GM19372 (cell line): ENCODE measurements at regions not wholly inside any gene's neighbourhood (a gene's known extent, or its start where the extent isn't known, plus 50 kb on each side); places are given as distances from the start of the nearest gene placed in this dataset.

Source experiments
- ATAC-seq: cut with Tn5 transposase; IDR thresholded peaks from one replicate; pipeline ENCODE4 v1.9.1; 2021; ENCODE audit warnings: mild to moderate bottlenecking, low read depth, moderate library complexity; ENCODE audit not compliant: unreplicated experiment

- no peak for ATAC-seq
These were observed 401.3 kb downstream of the PCDH17 start for GRCh38 chr13:58032676-58033460.

- no peak for ATAC-seq
These were observed 412.4 kb downstream of the PCDH17 start for GRCh38 chr13:58043971-58044370.

DNA sequence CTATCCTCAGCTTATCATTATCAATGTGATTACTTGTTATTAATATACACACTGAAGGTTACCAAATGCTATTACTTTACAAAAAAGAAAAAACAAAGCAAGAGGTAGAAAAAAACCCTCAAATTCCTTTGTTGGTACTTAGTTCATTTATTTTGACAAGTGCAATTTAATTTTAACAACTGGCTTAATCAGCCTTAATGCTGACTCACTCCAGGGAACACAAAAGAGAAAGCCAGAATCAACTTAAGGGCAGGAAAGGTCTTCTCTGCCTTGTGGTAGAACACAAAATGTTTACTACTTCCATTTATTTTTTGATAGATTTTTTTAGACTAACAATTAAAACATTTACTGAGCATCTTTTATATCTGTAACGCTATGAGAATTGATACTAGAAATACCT is 417.1 kb downstream of the PCDH17 start:
- no peak for ATAC-seq

DNA sequence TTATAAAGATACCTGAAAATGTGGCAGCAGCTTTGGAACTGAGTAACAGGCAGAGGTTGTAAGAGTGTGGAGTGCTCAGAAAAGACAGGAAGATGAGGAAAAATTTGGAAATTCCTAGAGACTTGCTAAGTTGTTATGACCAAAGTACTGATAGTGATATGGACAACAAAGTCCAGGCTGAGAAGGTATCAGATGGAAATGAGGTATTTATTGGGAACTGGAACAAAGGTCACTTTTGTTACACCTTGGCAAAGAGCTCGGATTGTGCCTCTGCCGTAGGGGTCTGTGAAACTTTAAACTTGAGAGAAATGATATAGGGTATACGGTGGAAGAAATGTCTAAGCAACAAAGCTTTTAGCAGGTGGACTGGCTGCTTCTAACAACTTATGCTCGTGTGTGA is 419.9 kb downstream of the PCDH17 start:
- no peak for ATAC-seq

DNA sequence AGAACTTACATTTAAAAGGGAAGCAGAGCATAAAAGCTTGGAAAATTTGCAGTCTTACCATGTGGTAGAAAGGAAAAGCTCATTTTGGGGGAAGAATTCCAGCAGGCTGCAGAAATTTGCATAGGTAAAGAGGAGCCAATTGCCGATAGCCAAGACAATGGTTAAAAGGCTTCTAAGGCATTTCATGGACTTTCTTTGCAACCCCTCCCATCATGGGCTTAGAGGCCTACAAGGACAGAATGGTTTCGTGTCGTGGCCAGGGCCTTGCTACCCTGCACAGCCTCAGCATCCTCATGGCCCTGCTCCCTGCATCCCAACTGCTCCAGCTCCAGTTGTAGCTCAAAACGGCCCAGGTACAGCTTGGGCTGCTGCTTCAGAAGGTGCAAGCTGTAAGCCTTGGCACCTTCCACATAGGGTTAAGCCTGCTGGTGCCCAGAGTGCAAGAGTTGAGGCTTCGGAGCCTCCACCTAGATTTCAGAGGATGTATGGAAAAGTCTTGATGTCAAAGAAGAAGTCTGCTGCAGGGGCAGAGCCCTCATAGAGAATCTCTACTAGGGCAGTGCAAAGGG is 420.3 kb downstream of the PCDH17 start:
- ATAC-seq = no peak

- no peak for ATAC-seq
These were observed 424.9 kb downstream of the PCDH17 start for GRCh38 chr13:58056426-58056825.

DNA sequence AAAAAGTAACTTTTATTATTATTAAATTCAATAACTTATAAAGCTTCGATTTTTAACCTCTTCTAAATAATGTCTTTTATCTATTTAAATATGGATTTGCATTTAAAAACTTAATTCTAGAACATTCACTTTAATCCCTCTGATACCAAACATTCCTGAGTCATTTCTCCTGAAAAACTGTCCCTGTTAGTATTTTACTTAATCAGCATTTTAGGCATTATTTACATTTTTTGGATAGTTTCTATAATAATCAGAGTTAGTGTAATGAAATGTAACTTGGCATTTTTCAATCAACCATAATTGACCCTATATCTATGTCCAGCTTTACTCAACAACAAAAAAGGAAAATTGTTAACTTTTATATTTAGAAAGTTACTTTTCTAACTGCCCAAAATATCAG is 428.1 kb downstream of the PCDH17 start:
- ATAC-seq = no peak

GRCh38 chr13:58080806-58081205 is 449.3 kb downstream of the PCDH17 start:
- ATAC-seq = no peak

DNA sequence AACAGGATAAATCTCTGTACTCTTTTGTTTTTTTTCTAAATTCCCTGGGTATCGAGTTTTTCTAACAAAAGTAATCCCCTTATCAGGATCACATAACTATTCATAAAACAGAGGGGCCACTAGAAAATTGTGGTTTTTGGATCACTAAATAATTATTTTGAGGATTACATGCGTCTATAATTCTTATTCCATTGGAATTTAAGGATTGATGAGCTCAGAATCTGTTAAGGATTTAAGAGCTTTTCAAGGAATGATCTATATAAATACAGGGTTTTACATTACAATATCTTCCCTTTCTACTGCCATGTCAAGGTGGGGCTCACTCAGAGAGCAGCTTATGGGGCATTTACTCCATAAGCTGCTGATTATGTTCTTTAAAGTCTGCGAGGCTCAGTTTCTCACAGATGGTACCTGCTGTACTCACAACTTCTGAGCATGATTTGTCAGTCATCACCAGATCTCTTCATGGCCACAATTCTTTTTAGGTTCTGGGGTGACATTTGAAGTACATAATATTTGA is 449.8 kb downstream of the PCDH17 start:
- ATAC-seq = no peak

DNA sequence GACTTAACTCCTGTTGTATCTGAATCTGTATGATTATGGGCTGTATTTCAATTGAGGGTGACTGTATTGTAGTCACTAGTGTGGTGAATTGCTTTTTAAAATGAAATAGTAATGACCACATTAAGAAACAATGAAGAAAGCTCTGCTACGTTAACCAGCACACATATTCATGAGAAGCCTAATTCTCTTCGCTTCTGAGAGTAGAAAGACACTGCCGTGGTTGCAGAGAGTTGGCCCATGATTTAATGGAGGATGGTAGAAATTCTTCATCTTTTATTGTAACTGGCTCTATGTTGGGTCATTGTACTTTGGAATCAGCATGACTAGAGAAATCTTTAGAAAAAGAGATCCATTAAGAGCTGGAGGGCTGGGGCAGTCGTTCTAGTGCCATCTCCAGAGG is 451.5 kb downstream of the PCDH17 start:
- ATAC-seq = no peak

DNA sequence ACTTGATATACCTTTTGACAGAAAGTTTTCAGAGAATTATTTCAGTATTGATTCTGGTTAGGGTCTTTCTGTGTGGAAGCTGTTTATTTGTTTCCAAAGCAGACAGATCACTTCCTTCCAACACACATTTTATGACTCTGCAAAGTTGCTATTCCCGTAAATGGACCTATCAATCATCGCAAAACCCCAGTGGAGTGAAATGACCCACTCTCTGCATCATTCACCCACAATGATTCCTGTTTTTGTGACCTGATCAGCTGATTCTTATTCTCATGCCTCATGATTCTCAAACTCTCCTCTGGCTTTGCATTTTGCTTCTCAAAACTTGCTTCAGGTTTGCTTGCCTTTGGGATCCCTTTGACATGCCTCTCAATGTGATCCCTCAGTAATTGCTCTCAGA is 453.7 kb downstream of the PCDH17 start:
- no peak for ATAC-seq

DNA sequence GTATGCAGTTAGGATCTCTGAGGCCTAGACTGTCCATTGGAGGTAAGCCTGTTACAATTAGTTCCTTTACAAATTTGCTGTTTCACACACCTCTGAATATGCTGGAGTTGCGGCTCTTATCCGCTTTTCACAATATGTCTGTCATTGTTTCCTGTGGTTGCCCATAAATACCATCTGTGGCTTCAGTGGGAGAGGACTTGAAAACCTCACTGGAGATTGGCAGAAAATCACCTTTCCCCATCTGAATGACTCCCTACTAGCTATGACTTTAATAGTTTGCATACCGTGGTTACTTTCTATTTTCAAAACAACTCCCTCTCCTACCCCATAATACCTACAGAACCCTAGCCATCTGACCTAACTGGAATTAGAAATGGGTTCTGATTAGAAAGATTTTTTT is 454.3 kb downstream of the PCDH17 start:
- no peak for ATAC-seq

DNA sequence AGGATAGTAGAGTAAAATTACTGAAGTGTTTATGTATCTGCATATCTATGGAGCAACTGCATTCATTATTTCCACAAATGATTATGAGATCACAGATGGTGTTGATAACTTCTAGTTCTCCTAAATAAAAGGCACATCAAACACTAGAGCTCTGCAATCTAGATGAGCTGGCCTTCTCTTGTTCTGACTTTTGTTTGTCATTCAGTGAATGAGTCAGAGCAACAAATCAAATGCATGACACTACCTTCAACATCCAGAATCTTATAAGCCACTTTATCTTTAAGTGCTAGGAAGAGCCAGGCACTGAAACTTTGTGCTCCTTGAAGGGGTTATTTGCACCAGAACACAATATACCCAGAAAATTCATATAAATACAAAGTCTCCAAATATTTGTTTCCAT is 456.0 kb downstream of the PCDH17 start:
- ATAC-seq = no peak

GRCh38 chr13:58093394-58093793 is 461.9 kb downstream of the PCDH17 start:
- ATAC-seq = no peak

- no peak for ATAC-seq
These were observed 466.3 kb downstream of the PCDH17 start for GRCh38 chr13:58097831-58098230.

- ATAC-seq = no peak
These were observed 487.8 kb downstream of the PCDH17 start for GRCh38 chr13:58119351-58119750.

DNA sequence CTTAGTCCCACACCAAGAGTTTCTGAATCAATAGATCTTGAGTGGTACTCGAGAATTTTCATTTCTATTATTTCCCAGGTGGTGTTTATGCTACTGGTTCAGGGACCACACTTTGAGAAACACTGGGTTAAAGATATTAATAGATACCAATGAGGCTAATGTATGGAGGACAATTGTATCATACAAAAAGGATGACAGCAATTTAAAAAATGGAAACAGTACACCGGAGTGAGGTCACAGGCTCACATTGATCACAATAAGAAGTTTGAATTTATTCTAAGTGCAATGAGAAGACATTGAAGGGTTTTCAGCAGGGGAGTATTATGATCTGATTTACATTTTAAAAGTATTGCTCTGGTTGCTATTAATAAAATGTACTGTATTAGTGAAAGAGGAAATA is 488.3 kb downstream of the PCDH17 start:
- ATAC-seq = no peak

GRCh38 chr13:58126496-58126895 is 495.0 kb downstream of the PCDH17 start:
- ATAC-seq = no peak

- ATAC-seq = no peak
These were observed 502.5 kb downstream of the PCDH17 start for GRCh38 chr13:58134012-58134411.

GRCh38 chr13:58134525-58134924 is 503.0 kb downstream of the PCDH17 start:
- no peak for ATAC-seq

DNA sequence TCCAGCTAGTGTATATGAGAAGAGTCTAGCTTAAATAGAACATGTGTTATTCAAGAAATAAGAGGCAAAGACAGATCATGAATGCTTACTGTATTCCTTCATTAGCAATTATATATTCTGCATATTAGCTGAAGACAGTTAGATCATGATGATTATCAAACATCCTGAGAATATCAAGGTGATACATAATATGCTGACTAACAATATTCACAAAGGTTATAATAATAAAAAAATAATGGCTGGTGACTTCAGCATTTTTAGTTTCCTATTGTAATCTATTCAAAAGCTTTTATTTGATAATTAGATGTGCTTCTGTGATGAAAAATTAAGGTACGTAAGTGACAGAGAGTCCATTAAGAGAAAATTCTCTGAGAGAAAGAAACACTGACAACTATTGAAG is 511.4 kb downstream of the PCDH17 start:
- ATAC-seq = no peak

DNA sequence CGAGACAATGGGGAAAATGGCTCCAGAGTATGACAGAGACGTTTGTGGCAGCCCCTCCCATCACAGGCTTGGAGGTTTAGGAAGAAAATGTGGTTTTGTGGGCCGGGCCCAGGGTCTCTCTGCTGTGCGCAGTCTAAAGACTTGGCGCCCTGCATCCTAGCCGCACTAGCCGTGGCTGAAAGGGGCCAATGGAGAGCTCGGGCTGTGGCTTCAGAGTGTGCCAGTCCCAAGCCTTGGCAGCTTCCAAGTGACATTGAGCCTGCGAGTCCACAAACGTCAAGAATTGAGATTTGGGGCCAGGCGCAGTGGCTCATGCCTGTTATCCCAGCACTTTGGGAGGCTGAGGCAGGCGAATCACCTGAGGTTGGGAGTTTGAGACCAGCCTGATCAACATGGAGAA is 513.1 kb downstream of the PCDH17 start:
- no peak for ATAC-seq
